ENCODE measurements at regions not wholly inside any gene's neighbourhood (a gene's known extent, or its start where the extent isn't known, plus 50 kb on each side); places are given as distances from the start of the nearest gene placed in this dataset.

- TF ChIP-seq ZNF276 (CRISPR knock-in tag; IDR thresholded peaks at IDR 0.05; ENCODE audit: low read depth), result no peak
- no peak for TF ChIP-seq TFE3 (CRISPR knock-in tag; IDR thresholded peaks at IDR 0.05)
- TF ChIP-seq ZNF704 (CRISPR knock-in tag; IDR thresholded peaks at IDR 0.05; ENCODE audit: borderline replicate concordance), result no peak
- no peak for TF ChIP-seq SP140L (CRISPR knock-in tag; IDR thresholded peaks at IDR 0.05; ENCODE audit: borderline replicate concordance)
- TF ChIP-seq PCBP2 (optimal IDR thresholded peaks at IDR 0.05; ENCODE audit: low read depth, low read length, poor library complexity, severe bottlenecking), result no peak
- TF ChIP-seq ZNF430 (CRISPR knock-in tag; IDR thresholded peaks at IDR 0.05), result no peak
- TF ChIP-seq ZZZ3 (CRISPR knock-in tag; IDR thresholded peaks at IDR 0.05; ENCODE audit: borderline replicate concordance), result no peak
- TF ChIP-seq ZFP1 (CRISPR knock-in tag; IDR thresholded peaks at IDR 0.05), result no peak
- TF ChIP-seq ZNF776 (CRISPR knock-in tag; IDR thresholded peaks at IDR 0.05), result no peak
- no peak for TF ChIP-seq XBP1 (CRISPR knock-in tag; IDR thresholded peaks at IDR 0.05)
- no peak for TF ChIP-seq CERS6 (CRISPR knock-in tag; IDR thresholded peaks at IDR 0.05)
- no peak for TF ChIP-seq PRDM4 (CRISPR knock-in tag; IDR thresholded peaks at IDR 0.05; ENCODE audit: borderline replicate concordance)
- TF ChIP-seq ZNF510 (CRISPR knock-in tag; IDR thresholded peaks at IDR 0.05; ENCODE audit: low read depth), result no peak
- no peak for TF ChIP-seq AFF4 (CRISPR knock-in tag; IDR thresholded peaks at IDR 0.05)
Measured at GRCh38 chr18:78001811-78002210, 752.2 kb downstream of the GALR1 start (continued).

Data from HepG2 (cell line).